PC-9 (cell line): ENCODE measurements at regions not wholly inside any gene's neighbourhood (a gene's known extent, or its start where the extent isn't known, plus 50 kb on each side); places are given as distances from the start of the nearest gene placed in this dataset.

Experiments
- CTCF ChIP-seq: fragments of 200-600 bp; sonication (generic); conservative IDR thresholded peaks from 2 replicates; pipeline ENCODE4 v1.6.1; 2017; ENCODE audit warnings: mixed run types, antibody characterized with exemption, mild to moderate bottlenecking, moderate library complexity
- EZH2 ChIP-seq: fragments of 200-600 bp; sonication (generic); IDR thresholded peaks from 2 replicates; pipeline ENCODE4 v1.8.0; 2017; ENCODE audit warnings: antibody characterized with exemption, low read depth

GRCh38 chr5:97877588-97877987 is 694.5 kb upstream of the RIOK2 start:
- no peak for TF ChIP-seq CTCF
- no peak for TF ChIP-seq EZH2
